Sigmoid colon (tissue), 6 donors: ENCODE measurements at regions not wholly inside any gene's neighbourhood (a gene's known extent, or its start where the extent isn't known, plus 50 kb on each side); places are given as distances from the start of the nearest gene placed in this dataset.

Experiments
- DNase-seq: peaks from one replicate; pipeline ENCODE4 v3.0.0-alpha.2; 2019
- H3K27ac ChIP-seq, 4 donors: fragments of 200-600 bp; sonication (generic); one replicate each; pipeline ENCODE4 v1.5.1; 2016 to 2019; ENCODE audit warnings: mild to moderate bottlenecking in 1 of 4
- H3K27me3 ChIP-seq, 3 donors: fragments of 200-600 bp; sonication (generic); one replicate each; pipeline ENCODE4 v1.5.1; 2019; ENCODE audit warnings: mild to moderate bottlenecking in 1 of 3
- H3K36me3 ChIP-seq, 4 donors: fragments of 200-600 bp; sonication (generic); one replicate each; pipeline ENCODE4 v1.5.1; 2016 to 2019
- H3K4me1 ChIP-seq, 4 donors: fragments of 200-600 bp; sonication (generic); one replicate each; pipeline ENCODE4 v1.5.1; 2017 to 2019
- H3K4me3 ChIP-seq, 4 donors: fragments of 200-600 bp; sonication (generic); one replicate each; pipeline ENCODE4 v1.5.1; 2017 to 2019; ENCODE audit warnings: mild to moderate bottlenecking in 2 of 4, moderate library complexity in 1 of 4
- H3K9me3 ChIP-seq, 4 donors: fragments of 200-600 bp in 3 of 4; sonication (generic) in 3 of 4; one replicate each; pipeline versions ENCODE4 v1.5.1 to v1.6.1; 2013 to 2019
- EP300 ChIP-seq, 4 donors: sonication (generic); formaldehyde crosslinking; IDR thresholded peaks; one replicate each; pipeline ENCODE4 v1.6.1; 2017; ENCODE audit warnings: antibody characterized with exemption in 4 of 4
- POLR2A ChIP-seq, 2 donors: fragments of 450-650 bp; IDR thresholded peaks; one replicate each; pipeline ENCODE4 v1.6.1; 2016; ENCODE audit warnings: antibody characterized with exemption in 2 of 2, mild to moderate bottlenecking in 2 of 2, moderate library complexity in 2 of 2
- POLR2AphosphoS5 ChIP-seq, 4 donors: sonication (generic); formaldehyde crosslinking; IDR thresholded peaks; one replicate each; pipeline ENCODE4 v1.6.1; 2017; ENCODE audit warnings: antibody characterized with exemption in 4 of 4
- WGBS, 2 donors: extraction: QIAGEN DNeasy Blood & Tissue Kit; methylation state at CpG; one replicate each; pipeline ENCODE4 v1.1.7; 2013; 5-methylcytosine and 5-hydroxymethylcytosine counted together
- intact Hi-C: fragments of 100-400 bp; cut with DNase I; formaldehyde crosslinking; loops from one replicate; pipeline ENCODE4 v1.15.1; 2023
- TF ChIP-seq, protein P1 (sequence below), 4 experiments: fragments of 450-650 bp in 3 of 4; fragments of 200-600 bp in 1 of 4; IDR thresholded peaks; one replicate each; pipeline ENCODE4 v1.5.1; 2016 to 2019; ENCODE audit warnings: antibody characterized with exemption in 4 of 4, mild to moderate bottlenecking in 3 of 4, moderate library complexity in 2 of 4
- donor health status: healthy with polysubstance abuse.
- donor health status: healthy.

DNA sequence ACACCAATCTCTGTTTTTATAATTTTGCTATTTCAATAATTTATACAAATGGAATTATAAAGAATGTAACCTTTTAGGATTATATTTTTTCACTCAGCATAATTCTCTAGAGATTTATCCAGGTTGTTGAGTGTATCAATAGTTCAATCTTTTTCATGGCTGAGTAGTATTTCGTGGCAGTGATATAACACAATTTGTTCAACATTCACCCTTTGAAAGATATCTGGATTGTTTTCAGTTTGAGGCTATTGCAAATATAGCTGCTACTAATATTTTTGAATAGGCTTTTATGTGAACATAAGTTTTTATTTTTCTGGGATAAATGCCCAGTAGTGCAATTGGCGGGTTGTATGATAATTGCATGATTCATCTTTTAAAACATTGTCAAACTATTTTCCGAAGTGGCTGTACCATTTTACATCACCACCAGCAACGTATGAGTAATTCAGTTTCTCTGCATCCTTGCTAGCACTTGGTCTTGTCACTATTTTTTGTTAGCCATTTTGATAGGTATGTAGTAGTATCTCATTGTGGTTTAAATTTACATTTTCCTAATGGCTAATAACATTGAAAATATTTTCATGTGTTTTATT, 55.6 kb upstream of the ABCD3 start:
- WGBS, 2 donors, result 88 to 94% methylated on average over 4 of the region's 4 CpGs

DNA sequence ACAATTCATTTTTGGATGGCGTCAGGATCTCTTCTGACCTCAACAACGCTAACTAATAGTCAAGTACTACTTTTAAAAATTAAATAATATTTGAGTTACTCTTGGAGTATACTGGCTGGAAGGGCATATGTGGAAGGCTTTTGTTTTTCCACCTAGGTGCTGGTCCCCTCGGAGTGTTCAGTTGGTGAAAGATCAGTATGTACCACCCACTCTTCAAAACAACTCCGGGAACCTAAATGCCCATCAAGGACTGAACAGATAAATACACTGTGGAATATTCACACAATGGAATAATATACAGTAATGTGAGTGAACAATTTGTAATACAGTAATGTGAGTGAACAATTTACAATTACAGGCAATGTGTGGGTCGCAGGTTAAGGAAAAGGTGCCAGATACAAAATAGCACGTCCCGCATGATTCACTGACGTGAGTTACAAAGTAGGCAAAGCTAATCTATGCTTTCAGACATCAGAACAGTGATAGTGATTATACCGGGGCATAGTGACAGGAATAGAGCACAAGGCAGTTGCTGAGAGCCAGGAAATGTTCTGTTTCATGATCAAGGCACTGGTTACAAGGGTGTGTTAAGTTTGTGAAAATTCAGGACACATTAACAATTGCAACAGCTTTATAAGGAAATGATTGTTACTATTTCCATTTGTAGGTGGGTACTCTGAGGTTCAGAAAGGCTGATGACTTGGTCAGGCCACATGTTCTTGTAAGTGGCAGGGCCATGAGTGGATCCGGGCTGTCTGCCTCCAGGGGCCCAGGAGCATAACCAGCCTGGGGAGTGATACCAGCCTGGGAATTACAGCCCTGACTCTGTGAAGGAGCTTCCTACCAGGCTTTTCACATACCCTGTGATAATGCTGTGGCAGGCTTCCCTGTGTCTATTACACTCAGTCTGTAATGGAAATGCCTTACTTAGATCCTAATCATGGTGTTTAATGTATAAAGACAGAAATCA, 59.3 kb upstream of the ABCD3 start:
- DNase-seq, result no peak
- H3K4me3 ChIP-seq, result no peak overlapping the region
- H3K36me3 ChIP-seq, result no peaks in the 10 kb centered on the region
- no peaks in the 10 kb centered on the region for H3K4me1 ChIP-seq
- H3K27ac ChIP-seq, result no peak overlapping the region
- H3K27me3 ChIP-seq, result no peaks in the 10 kb centered on the region
- TF ChIP-seq EP300 (IDR thresholded peaks at IDR 0.05), result no peak
- TF ChIP-seq POLR2AphosphoS5 (IDR thresholded peaks at IDR 0.05), result no peak
- TF ChIP-seq, protein P1, sequence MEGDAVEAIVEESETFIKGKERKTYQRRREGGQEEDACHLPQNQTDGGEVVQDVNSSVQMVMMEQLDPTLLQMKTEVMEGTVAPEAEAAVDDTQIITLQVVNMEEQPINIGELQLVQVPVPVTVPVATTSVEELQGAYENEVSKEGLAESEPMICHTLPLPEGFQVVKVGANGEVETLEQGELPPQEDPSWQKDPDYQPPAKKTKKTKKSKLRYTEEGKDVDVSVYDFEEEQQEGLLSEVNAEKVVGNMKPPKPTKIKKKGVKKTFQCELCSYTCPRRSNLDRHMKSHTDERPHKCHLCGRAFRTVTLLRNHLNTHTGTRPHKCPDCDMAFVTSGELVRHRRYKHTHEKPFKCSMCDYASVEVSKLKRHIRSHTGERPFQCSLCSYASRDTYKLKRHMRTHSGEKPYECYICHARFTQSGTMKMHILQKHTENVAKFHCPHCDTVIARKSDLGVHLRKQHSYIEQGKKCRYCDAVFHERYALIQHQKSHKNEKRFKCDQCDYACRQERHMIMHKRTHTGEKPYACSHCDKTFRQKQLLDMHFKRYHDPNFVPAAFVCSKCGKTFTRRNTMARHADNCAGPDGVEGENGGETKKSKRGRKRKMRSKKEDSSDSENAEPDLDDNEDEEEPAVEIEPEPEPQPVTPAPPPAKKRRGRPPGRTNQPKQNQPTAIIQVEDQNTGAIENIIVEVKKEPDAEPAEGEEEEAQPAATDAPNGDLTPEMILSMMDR (IDR thresholded peaks at IDR 0.05), result no peak
- TF ChIP-seq POLR2A (IDR thresholded peaks at IDR 0.05), result no peak
- H3K9me3 ChIP-seq, result peaks cover 0 to 3% (median 1%) of the 10 kb centered on the region in 4 donors
- intact Hi-C loops, result no loop called here
- 91 to 95% methylated on average over 10 of the region's 10 CpGs for WGBS, 2 donors

More for the DNA sequence above, 55.6 kb upstream of the ABCD3 start:
- Histone ChIP-seq H3K27me3 (no peaks in the 10 kb centered on the region), H3K4me1 (no peaks in the 10 kb centered on the region), H3K36me3 (no peaks in the 10 kb centered on the region), H3K9me3 (peaks cover 0 to 3% (median 1%) of the 10 kb centered on the region in 4 donors), H3K4me3 (no peak overlapping the region), H3K27ac (no peak overlapping the region)
- no peak for DNase-seq
- intact Hi-C loops, result no loop called here
- TF ChIP-seq, protein P1 (IDR thresholded peaks at IDR 0.05), result no peak
- TF ChIP-seq EP300 (IDR thresholded peaks at IDR 0.05) (no peak), POLR2AphosphoS5 (IDR thresholded peaks at IDR 0.05) (no peak), POLR2A (IDR thresholded peaks at IDR 0.05) (no peak)

DNA sequence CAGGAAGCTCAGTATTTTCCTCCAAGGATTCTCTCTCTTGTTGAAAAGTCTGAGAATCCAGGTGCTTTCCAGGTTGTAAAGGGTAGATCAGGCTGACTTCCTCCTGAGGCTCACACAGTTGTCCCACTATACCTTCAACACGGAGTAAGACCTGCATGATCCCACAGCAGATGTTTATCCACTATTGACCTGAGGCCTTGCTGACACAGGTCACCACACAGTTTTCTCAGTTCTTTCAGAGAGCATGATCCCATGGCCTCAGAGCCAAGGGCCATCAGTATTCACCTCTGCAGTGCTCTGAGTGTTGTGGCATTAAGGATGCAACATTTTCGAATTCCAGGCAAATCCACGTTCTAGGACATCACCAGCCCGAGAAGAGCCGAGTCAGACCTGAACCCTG, 60.5 kb upstream of the ABCD3 start:
- no peak overlapping the region for H3K4me3 ChIP-seq
- 88 to 89% methylated on average over 5 of the region's 5 CpGs for WGBS, 2 donors
- H3K36me3 ChIP-seq, result no peaks in the 10 kb centered on the region
- peaks cover 0 to 3% (median 1%) of the 10 kb centered on the region in 4 donors for H3K9me3 ChIP-seq
- H3K4me1 ChIP-seq, result no peaks in the 10 kb centered on the region
- H3K27me3 ChIP-seq, result no peaks in the 10 kb centered on the region
- DNase-seq, result no peak
- intact Hi-C loops, result no loop called here
- H3K27ac ChIP-seq, result no peak overlapping the region
- TF ChIP-seq POLR2A (IDR thresholded peaks at IDR 0.05) (no peak), EP300 (IDR thresholded peaks at IDR 0.05) (no peak), POLR2AphosphoS5 (IDR thresholded peaks at IDR 0.05) (no peak)
- TF ChIP-seq, protein P1 (IDR thresholded peaks at IDR 0.05), result no peak

DNA sequence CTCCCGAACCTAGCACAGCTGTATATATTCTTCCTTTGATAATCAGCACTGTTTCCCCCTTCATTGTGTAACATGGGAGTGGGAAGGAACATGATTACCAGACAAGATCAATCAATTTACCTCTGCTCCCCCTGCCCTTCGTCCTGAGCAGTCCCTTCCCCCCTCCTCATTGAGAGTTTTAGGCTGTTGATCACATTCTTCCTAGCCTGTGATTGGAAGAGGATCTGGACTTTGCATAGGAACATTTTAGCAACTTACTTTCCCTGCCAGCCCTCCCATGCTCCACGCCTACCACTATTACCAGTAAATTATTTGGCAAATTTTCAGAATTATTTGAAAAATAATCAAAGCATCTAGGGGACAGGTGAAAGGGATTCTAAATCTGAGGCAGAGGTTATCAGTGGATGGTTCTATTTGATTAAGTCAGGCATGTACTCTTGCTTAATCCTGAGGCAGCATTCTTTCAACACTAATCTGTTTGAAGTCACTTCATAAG, 62.7 kb upstream of the ABCD3 start:
- H3K4me1 ChIP-seq, result no peaks in the 10 kb centered on the region
- no peak for TF ChIP-seq POLR2A (IDR thresholded peaks at IDR 0.05)
- TF ChIP-seq EP300 (IDR thresholded peaks at IDR 0.05), result no peak
- TF ChIP-seq, protein P1 (IDR thresholded peaks at IDR 0.05), result no peak
- TF ChIP-seq POLR2AphosphoS5 (IDR thresholded peaks at IDR 0.05), result no peak
- DNase-seq, result no peak
- H3K36me3 ChIP-seq, result no peaks in the 10 kb centered on the region
- WGBS, 2 donors, result 64 to 74% methylated on average over 3 of the region's 3 CpGs
- H3K9me3 ChIP-seq, result no peaks in the 10 kb centered on the region
- no peak overlapping the region for H3K27ac ChIP-seq
- intact Hi-C loops, result no loop called here
- no peak overlapping the region for H3K4me3 ChIP-seq
- no peaks in the 10 kb centered on the region for H3K27me3 ChIP-seq
